Activated CD8-positive, alpha-beta T cell treated with anti-CD3 and anti-CD28 coated beads for 36 hours (primary cell): ENCODE measurements at regions not wholly inside any gene's neighbourhood (a gene's known extent, or its start where the extent isn't known, plus 50 kb on each side); places are given as distances from the start of the nearest gene placed in this dataset.

Experiments
- ATAC-seq: fragments of 200-7000 bp; cut with Tn5 transposase; one replicate; pipeline ENCODE4 v1.10.0; 2021; ENCODE audit warnings: mild to moderate bottlenecking, moderate library complexity
- CTCF ChIA-PET: fragments of 350-600 bp; sonication (Branson Sonifier 250); formaldehyde crosslinking; loops from one replicate; lab custom pipeline; 2021; ENCODE audit warnings: antibody characterized with exemption; lab: Charles Lee
- POLR2A ChIA-PET: fragments of 350-600 bp; sonication (Branson Sonifier 250); formaldehyde crosslinking; loops from one replicate; lab custom pipeline; 2021; ENCODE audit warnings: antibody characterized with exemption; lab: Charles Lee
- DNase-seq: peaks from one replicate; pipeline ENCODE4 v3.0.0-alpha.2; 2020
- H3K27ac Mint-ChIP-seq: one replicate; pipeline ENCODE4 v1.8.0; 2021; ENCODE audit warnings: mild to moderate bottlenecking, mixed read lengths
- H3K27me3 Mint-ChIP-seq: one replicate; pipeline ENCODE4 v1.8.0; 2021; ENCODE audit warnings: mixed read lengths
- H3K36me3 Mint-ChIP-seq: one replicate; pipeline ENCODE4 v1.8.0; 2021; ENCODE audit warnings: low read depth, mixed read lengths
- H3K4me1 Mint-ChIP-seq: one replicate; pipeline ENCODE4 v1.8.0; 2021; ENCODE audit warnings: low read depth, mixed read lengths
- H3K4me3 Mint-ChIP-seq: one replicate; pipeline ENCODE4 v1.8.0; 2021; ENCODE audit warnings: mild to moderate bottlenecking, moderate library complexity, mixed read lengths
- H3K9me3 Mint-ChIP-seq: one replicate; pipeline ENCODE4 v1.8.0; 2021; ENCODE audit warnings: mixed read lengths
- intact Hi-C: fragments of 100-400 bp; cut with micrococcal nuclease; formaldehyde crosslinking; loops from one replicate; pipeline ENCODE4 v1.10.0; 2022
- TF ChIP-seq, protein P1 (sequence below): fragments of 200-600 bp; IDR thresholded peaks from one replicate; pipeline ENCODE4 v1.8.0; 2022; ENCODE audit warnings: antibody characterized with exemption, mild to moderate bottlenecking

DNA sequence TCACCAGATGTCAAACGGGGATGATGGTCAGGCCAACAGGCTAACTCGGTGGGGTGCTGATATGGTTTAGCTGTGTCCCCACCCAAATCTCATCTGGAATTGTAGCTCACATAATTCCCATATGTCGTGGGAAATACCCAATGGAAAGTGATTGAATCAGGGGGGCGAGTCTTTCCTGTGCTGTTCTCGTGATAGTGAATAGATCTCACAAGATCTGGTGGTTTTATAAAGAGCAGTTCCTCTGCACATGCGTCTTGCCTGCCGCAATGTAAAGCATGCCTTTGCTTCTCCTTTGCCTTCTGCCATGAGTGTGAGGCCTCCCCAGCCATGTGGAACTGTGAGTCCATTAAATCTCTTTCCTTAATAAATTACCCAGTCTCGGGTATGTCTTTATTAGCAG is 74.4 kb upstream of the YWHAQ start:
- H3K27me3 Mint-ChIP-seq: peaks cover 2% of the 10 kb centered on the region
- H3K4me1 Mint-ChIP-seq: peaks cover 32% of the 10 kb centered on the region
- DNase-seq (no peak), ATAC-seq (no peak)
- H3K4me3 Mint-ChIP-seq: no peak overlapping the region
- TF ChIP-seq, protein P1, sequence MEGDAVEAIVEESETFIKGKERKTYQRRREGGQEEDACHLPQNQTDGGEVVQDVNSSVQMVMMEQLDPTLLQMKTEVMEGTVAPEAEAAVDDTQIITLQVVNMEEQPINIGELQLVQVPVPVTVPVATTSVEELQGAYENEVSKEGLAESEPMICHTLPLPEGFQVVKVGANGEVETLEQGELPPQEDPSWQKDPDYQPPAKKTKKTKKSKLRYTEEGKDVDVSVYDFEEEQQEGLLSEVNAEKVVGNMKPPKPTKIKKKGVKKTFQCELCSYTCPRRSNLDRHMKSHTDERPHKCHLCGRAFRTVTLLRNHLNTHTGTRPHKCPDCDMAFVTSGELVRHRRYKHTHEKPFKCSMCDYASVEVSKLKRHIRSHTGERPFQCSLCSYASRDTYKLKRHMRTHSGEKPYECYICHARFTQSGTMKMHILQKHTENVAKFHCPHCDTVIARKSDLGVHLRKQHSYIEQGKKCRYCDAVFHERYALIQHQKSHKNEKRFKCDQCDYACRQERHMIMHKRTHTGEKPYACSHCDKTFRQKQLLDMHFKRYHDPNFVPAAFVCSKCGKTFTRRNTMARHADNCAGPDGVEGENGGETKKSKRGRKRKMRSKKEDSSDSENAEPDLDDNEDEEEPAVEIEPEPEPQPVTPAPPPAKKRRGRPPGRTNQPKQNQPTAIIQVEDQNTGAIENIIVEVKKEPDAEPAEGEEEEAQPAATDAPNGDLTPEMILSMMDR: no peak
- intact Hi-C loops: no loop called here
- H3K27ac Mint-ChIP-seq: no peak overlapping the region
- POLR2A ChIA-PET: interaction anchor here (1.7 kb wide), 1 partner anchor 48 kb away, joined by 4 read pairs; no protein-coding TSS in a partner anchor
- H3K36me3 Mint-ChIP-seq: no peaks in the 10 kb centered on the region
- CTCF ChIA-PET: no interaction called here
- peaks cover 3% of the 10 kb centered on the region for H3K9me3 Mint-ChIP-seq

DNA sequence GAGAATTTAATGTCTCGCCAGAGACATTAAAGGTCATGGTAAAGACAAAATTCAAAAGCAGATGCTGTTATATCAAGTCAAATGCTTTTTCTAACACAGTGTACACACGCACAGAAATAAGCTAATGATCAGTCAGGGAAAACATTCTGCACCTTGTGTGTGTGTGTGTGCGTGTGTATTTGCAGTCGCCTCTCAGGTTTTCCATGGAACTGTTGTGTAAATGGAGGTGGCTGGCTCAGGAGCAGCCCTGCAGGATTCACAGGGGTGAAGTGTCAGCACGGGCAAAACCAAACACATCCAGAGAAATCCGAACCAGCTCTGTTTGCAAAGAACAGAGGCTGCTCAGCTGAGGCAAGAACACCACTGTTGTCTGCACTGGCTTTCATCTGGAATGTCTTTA is 76.2 kb upstream of the YWHAQ start:
- no peak for DNase-seq
- CTCF ChIA-PET: no interaction called here
- TF ChIP-seq, protein P1: no peak
- Mint-ChIP-seq H3K4me1 (peaks cover 37% of the 10 kb centered on the region), H3K9me3 (no peaks in the 10 kb centered on the region), H3K4me3 (no peak overlapping the region), H3K36me3 (no peaks in the 10 kb centered on the region), H3K27me3 (no peaks in the 10 kb centered on the region), H3K27ac (no peak overlapping the region)
- POLR2A ChIA-PET: no interaction called here
- no peak for ATAC-seq
- intact Hi-C loops: no loop called here

DNA sequence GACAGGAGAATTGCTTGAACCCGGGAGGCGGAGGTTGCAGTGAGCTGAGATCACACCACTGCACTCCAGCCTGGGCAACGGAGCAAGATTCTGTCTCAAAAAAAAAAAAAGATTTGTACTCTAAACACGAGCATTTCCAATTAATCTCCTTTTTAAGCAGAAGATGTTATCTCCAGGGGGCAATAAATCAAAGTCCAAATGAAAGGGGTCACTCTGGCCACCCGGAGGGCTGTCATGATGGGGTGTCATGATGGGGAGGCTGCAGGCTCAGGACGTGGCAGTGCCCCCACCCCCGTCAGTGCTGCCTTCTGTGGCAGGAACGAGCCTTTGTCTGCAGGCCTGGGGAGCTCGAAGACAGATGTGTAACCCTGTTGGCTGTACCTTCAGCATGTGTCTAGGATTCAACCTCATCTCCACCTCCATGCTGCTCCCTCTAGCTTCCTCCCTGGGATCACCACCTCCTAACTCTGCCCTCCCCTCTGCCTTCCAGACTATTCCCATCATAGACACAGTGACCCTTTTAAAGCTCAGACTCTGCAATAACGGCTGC is 76.9 kb upstream of the YWHAQ start:
- no peak overlapping the region for H3K4me3 Mint-ChIP-seq
- TF ChIP-seq, protein P1: no peak
- POLR2A ChIA-PET: no interaction called here
- H3K36me3 Mint-ChIP-seq: no peaks in the 10 kb centered on the region
- H3K27ac Mint-ChIP-seq: no peak overlapping the region
- DNase-seq: no peak
- H3K4me1 Mint-ChIP-seq: peaks cover 38% of the 10 kb centered on the region
- H3K27me3 Mint-ChIP-seq: no peaks in the 10 kb centered on the region
- H3K9me3 Mint-ChIP-seq: no peaks in the 10 kb centered on the region
- no peak for ATAC-seq
- intact Hi-C loops: no loop called here
- CTCF ChIA-PET: no interaction called here

DNA sequence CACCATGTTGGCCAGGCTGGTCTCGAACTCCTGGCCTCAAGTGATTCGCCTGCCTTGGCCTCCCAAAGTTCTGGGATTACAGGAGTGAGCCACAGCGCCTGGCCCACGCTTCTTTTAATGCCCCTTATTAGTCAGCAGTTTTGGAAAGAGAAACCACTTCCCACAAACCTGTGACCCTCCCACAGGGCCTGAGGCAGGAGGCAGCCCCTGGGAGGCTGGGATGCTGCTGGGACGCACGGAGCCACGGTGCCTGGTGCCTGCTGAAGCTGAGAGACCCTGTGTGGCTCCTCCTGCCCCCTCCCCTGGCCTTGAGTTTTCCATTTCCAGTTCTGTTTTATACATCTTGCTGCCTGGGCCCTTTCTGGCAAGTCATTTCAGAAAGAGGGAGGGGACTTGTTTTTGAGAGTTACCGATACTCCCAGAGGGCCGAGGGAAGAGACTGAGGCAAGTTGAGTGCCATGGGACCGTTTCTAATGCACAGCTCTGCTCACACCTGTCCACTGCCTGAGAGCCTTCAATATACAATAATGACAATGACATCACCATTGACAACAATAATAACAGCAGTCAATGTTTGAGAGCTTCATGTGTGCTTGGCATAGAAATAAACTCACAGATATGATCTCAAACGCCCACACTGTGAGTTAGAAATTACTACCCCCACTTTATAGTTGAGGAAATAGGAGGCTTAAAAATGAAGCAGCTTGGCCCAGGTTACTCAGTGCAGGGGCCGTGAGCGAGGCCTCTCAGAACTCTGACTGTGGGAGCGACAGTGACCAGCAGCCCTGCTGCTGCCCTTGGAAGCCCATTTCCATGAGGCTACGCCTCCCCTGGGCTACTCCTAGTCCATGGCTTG is 78.1 kb upstream of the YWHAQ start:
- ChIA-PET POLR2A (interaction anchor here (0.9 to 1.9 kb wide), 3 partner anchors 52 to 257 kb away, joined by 3 to 9 read pairs (median 3); partner anchors contain the start of gene YWHAQ), CTCF (interaction anchor here (0.6 to 1.3 kb wide), 2 partner anchors 90 to 91 kb away, joined by 3 read pairs; no protein-coding TSS in a partner anchor)
- no peaks in the 10 kb centered on the region for H3K9me3 Mint-ChIP-seq
- TF ChIP-seq, protein P1: no peak
- peaks cover 27% of the 10 kb centered on the region for H3K4me1 Mint-ChIP-seq
- peak; percentile 78 for ATAC-seq
- H3K4me3 Mint-ChIP-seq: no peak overlapping the region
- peak; percentile 37 for DNase-seq
- intact Hi-C loops: no loop called here
- H3K27me3 Mint-ChIP-seq: no peaks in the 10 kb centered on the region
- no peaks in the 10 kb centered on the region for H3K36me3 Mint-ChIP-seq
- peak overlapping the region; percentile 77 for H3K27ac Mint-ChIP-seq
